GM21528 (cell line): ENCODE measurements at regions not wholly inside any gene's neighbourhood (a gene's known extent, or its start where the extent isn't known, plus 50 kb on each side); places are given as distances from the start of the nearest gene placed in this dataset.

Experiments used
- ATAC-seq: cut with Tn5 transposase; IDR thresholded peaks from one replicate; pipeline ENCODE4 v1.9.1; 2021; ENCODE audit warnings: mild to moderate bottlenecking, moderate library complexity; ENCODE audit not compliant: unreplicated experiment, low FRiP score

- ATAC-seq = peak; percentile 93
Measured at GRCh38 chr4:56757821-56758411, 63.6 kb downstream of the SPINK2 start.

DNA sequence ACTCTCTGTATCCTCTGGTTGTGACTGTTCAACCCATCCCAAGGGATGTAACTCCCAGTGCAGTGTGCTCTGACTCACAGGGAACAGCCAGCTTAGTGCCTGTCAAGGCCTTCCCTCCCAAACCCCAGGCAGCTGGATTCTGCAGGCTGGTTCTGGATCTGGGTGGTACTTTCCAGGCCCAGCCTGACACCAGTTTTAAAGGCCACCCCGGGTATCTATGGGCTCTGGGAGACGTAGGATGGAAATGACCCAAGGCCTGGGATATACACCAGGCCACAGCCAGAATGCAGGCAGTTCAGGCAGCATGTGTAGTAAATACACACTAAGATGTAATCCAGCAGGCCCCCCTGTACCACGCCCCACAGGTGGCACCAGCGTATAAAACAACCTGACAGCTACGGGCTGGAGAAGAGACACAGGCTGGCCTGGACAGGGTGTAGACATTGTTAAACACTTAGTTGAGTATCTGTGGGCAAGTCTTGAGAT is 64.2 kb downstream of the SPINK2 start:
- ATAC-seq = peak; percentile 51

DNA sequence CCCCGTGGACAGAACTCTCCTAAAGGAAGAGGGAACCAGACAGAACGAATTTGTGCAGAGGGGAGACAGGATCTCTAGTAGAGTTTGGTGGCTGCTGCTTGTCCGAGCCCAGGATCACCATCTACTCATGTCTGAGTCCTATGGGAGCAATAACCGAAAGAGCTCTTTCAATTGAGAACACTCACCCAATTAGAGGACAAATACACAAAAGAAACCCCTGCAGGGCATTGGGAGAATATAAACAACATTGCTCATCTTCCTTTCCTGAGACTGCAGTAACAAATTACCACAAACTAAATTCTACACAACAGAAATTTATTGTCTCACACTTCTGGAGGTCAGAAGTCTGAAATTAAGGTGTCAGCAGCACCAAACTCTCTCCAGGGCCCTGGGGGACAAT is 65.6 kb downstream of the SPINK2 start:
- ATAC-seq = no peak

GRCh38 chr4:56752985-56753384 is 68.5 kb downstream of the SPINK2 start:
- ATAC-seq = no peak

GRCh38 chr4:56750231-56750630 is 69.1 kb upstream of the HOPX start:
- no peak for ATAC-seq

- ATAC-seq = no peak
Measured at GRCh38 chr4:56748271-56748670, 67.2 kb upstream of the HOPX start.

DNA sequence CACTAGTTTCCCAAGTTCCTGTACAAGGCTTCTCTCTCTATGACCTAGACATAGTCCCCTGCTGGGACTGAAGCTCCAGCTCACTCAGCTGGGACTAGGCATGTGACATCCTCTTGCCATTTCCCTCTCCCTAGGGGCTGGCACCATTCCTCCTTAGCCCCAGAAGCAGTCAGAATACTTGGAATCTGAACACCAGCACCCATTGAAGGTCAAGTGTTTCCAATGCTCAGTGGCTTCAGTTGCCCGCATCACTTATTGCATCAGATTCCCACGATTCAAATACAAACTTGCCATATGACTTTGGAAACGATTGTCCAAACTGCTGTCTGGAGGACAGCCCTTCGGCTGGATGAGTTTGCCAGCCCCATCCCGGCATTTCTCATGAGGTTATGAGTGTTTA is 65.5 kb upstream of the HOPX start:
- no peak for ATAC-seq

GRCh38 chr4:56745042-56745441 is 63.9 kb upstream of the HOPX start:
- no peak for ATAC-seq

GRCh38 chr4:56744030-56744429 is 62.9 kb upstream of the HOPX start:
- no peak for ATAC-seq

DNA sequence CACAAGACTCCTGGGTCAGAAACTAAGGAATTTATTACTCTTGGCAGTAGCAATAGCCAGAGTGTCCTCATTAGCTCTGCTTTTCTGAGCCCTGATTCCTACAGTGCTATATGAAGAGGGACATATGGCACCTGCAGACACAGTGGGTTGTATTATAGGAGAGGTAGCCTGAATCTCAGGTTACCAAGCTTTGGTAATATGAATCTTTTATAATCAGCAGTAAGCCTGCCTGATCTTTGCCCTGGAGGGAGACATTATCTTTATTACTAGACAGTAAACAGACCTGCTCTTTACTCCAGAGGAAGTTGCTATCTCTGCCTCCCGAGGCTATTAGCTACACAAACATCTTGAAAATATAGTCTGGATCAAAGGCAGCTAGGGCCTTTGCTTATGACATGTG is 62.5 kb upstream of the HOPX start:
- no peak for ATAC-seq

- no peak for ATAC-seq
Measured at GRCh38 chr4:56742080-56742871, 61.2 kb upstream of the HOPX start.

GRCh38 chr4:56741595-56741994 is 60.5 kb upstream of the HOPX start:
- ATAC-seq = no peak

DNA sequence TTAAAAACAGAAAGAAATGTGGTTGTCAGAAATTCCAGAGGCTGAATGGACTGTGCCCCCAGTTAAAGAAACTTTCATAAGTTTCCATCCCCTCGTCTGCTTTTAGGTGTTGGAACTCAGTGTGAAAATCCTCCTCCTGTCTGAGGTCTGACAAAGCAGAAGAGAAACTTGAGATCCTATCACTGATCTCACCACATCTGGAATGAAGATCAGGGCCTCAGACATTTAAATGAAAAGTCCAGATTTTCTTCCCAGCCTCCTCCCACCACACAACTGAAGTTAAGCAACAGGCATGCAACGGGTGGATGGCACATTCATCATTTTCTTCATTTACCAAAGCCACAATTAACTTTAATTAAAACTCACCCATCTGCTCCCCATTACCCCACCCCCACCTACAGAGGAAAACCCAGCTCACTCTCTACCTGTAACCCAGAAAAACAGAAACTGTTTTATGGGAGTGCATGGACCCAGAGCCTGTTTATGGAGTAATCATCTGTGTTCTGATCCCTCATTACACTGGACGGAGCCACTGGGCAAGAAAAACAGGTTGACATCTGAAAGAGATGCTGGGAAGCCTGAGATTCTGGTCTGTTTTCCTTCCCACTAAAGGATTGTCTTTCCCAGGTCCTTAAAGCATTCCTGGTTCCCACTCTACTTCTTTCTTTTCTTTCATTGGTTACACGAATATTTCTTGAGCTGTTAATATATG is 58.1 kb upstream of the HOPX start:
- ATAC-seq = no peak

- ATAC-seq = no peak
Measured at GRCh38 chr4:56737666-56738065, 56.6 kb upstream of the HOPX start.

DNA sequence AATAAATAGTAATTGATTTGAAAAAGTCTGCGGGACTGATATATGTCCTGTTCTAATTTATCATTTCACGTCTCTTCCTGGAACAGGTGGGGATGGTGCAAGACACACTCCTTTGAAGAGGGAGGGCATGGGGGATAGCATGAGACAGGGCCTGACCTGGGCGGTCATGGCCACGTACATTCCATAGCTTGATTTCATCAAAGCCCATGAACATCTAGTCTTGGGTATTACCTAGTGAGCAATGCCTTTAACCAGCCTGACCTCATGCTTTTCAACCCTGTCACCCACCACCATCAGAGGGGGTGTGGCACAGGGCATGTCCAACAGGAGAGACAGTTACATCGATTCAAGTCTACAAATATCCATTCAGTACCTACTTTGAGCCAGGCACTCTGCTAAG is 52.3 kb upstream of the HOPX start:
- no peak for ATAC-seq

- no peak for ATAC-seq
Measured at GRCh38 chr4:56732301-56732700, 51.2 kb upstream of the HOPX start.

GRCh38 chr4:56731857-56732256 is 50.8 kb upstream of the HOPX start:
- ATAC-seq = no peak
